ENCODE measurements at regions not wholly inside any gene's neighbourhood (a gene's known extent, or its start where the extent isn't known, plus 50 kb on each side); places are given as distances from the start of the nearest gene placed in this dataset.

GRCh38 chr7:41298409-41298808 lies 404.5 kb downstream of the INHBA start:
- peak; percentile 17 for DNase-seq (ENCODE audit: low read depth)

GRCh38 chr7:41297166-41297565 lies 405.7 kb downstream of the INHBA start:
- peak; percentile 11 for DNase-seq (ENCODE audit: low read depth)

- no peak for DNase-seq (ENCODE audit: low read depth)
Measured at GRCh38 chr7:41295455-41295815, 407.5 kb downstream of the INHBA start.

GRCh38 chr7:41294556-41295454 lies 408.1 kb downstream of the INHBA start:
- DNase-seq (ENCODE audit: low read depth) = no peak

- DNase-seq (ENCODE audit: low read depth) = peak; percentile 56
Measured at GRCh38 chr7:41292487-41292886, 410.4 kb downstream of the INHBA start.

GRCh38 chr7:41287559-41288335 lies 415.1 kb downstream of the INHBA start:
- DNase-seq (ENCODE audit: low read depth) = peak; percentile 11

- peak; percentile 10 for DNase-seq (ENCODE audit: low read depth)
Measured at GRCh38 chr7:41280491-41280890, 422.4 kb downstream of the INHBA start.

- no peak for DNase-seq (ENCODE audit: low read depth)
Measured at GRCh38 chr7:41277561-41277960, 425.3 kb downstream of the INHBA start.

- DNase-seq (ENCODE audit: low read depth) = no peak
Measured at GRCh38 chr7:41275255-41275654, 427.6 kb downstream of the INHBA start.

- DNase-seq (ENCODE audit: low read depth) = no peak
Measured at GRCh38 chr7:41274179-41274578, 428.7 kb downstream of the INHBA start.

- DNase-seq (ENCODE audit: low read depth) = no peak
Measured at GRCh38 chr7:41272664-41273063, 430.2 kb downstream of the INHBA start.

GRCh38 chr7:41268878-41269277 lies 434.0 kb downstream of the INHBA start:
- peak; percentile 61 for DNase-seq (ENCODE audit: low read depth)

GRCh38 chr7:41261080-41261479 lies 441.8 kb downstream of the INHBA start:
- DNase-seq (ENCODE audit: low read depth) = no peak

GRCh38 chr7:41257660-41258059 lies 445.2 kb downstream of the INHBA start:
- no peak for DNase-seq (ENCODE audit: low read depth)

- peak; percentile 36 for DNase-seq (ENCODE audit: low read depth)
Measured at GRCh38 chr7:41256186-41256945, 446.5 kb downstream of the INHBA start.

- no peak for DNase-seq (ENCODE audit: low read depth)
Measured at GRCh38 chr7:41255716-41256115, 447.2 kb downstream of the INHBA start.

- DNase-seq (ENCODE audit: low read depth) = no peak
Measured at GRCh38 chr7:41255113-41255512, 447.8 kb downstream of the INHBA start.

- DNase-seq (ENCODE audit: low read depth) = no peak
Measured at GRCh38 chr7:41252957-41253356, 449.9 kb downstream of the INHBA start.

- DNase-seq (ENCODE audit: low read depth) = no peak
Measured at GRCh38 chr7:41252551-41252950, 450.3 kb downstream of the INHBA start.

GRCh38 chr7:41247143-41247865 lies 455.6 kb downstream of the INHBA start:
- peak; percentile 86 for DNase-seq (ENCODE audit: low read depth)

- DNase-seq (ENCODE audit: low read depth) = no peak
Measured at GRCh38 chr7:41245916-41246315, 457.0 kb downstream of the INHBA start.

- no peak for DNase-seq (ENCODE audit: low read depth)
Measured at GRCh38 chr7:41244246-41244645, 458.6 kb downstream of the INHBA start.
